ENCODE measurements at regions not wholly inside any gene's neighbourhood (a gene's known extent, or its start where the extent isn't known, plus 50 kb on each side); places are given as distances from the start of the nearest gene placed in this dataset.

- TF ChIP-seq POLR2A (IDR thresholded peaks at IDR 0.05): no peak
- no peak for TF ChIP-seq CTCF (IDR thresholded peaks at IDR 0.05)
Observed at GRCh38 chr6:23985015-23985414, 141.0 kb upstream of the NRSN1 start.
